H9 (cell line): ENCODE measurements at regions not wholly inside any gene's neighbourhood (a gene's known extent, or its start where the extent isn't known, plus 50 kb on each side); places are given as distances from the start of the nearest gene placed in this dataset.

Source experiments
- DNase-seq: peaks from one replicate; pipeline ENCODE4 v3.0.0-alpha.2; 2017
- H2AFZ ChIP-seq: one replicate; pipeline ENCODE4 v1.6.1; 2013; ENCODE audit warnings: mild to moderate bottlenecking, low read length, control low read depth, moderate library complexity
- H2AK5ac ChIP-seq: 2 replicates; pipeline ENCODE4 v1.6.1; 2013; ENCODE audit warnings: low read length, control low read depth, mixed read lengths; ENCODE audit not compliant: insufficient read length
- H2BK120ac ChIP-seq: one replicate; pipeline ENCODE4 v1.6.1; 2013; ENCODE audit warnings: low read depth, mild to moderate bottlenecking, low read length, control low read depth, inconsistent platforms; ENCODE audit not compliant: poor library complexity, severe bottlenecking
- H2BK12ac ChIP-seq: 2 replicates; pipeline ENCODE4 v1.6.1; 2013; ENCODE audit warnings: low read length, control low read depth, mixed read lengths, low read depth; ENCODE audit not compliant: insufficient read length
- H2BK15ac ChIP-seq: 2 replicates; pipeline ENCODE4 v1.6.1; 2013; ENCODE audit warnings: low read depth, low read length, control low read depth
- H2BK20ac ChIP-seq: one replicate; pipeline ENCODE4 v1.6.1; 2013; ENCODE audit warnings: low read depth, mild to moderate bottlenecking, low read length, control low read depth, inconsistent platforms; ENCODE audit not compliant: poor library complexity, severe bottlenecking
- H2BK5ac ChIP-seq: 2 replicates; pipeline ENCODE4 v1.6.1; 2013; ENCODE audit warnings: low read length, control low read depth, mixed read lengths; ENCODE audit not compliant: insufficient read length
- H3K14ac ChIP-seq: 2 replicates; pipeline ENCODE4 v1.6.1; 2013; ENCODE audit warnings: low read length, control low read depth; ENCODE audit not compliant: insufficient read depth
- H3K18ac ChIP-seq: 2 replicates; pipeline ENCODE4 v1.6.1; 2013; ENCODE audit warnings: low read depth, mild to moderate bottlenecking, mixed read lengths, low read length, control low read depth; ENCODE audit not compliant: insufficient read length
- H3K23ac ChIP-seq: 2 replicates; pipeline ENCODE4 v1.6.1; 2013; ENCODE audit warnings: low read length, control low read depth, mixed read lengths, low read depth; ENCODE audit not compliant: insufficient read length
- H3K23me2 ChIP-seq: 2 replicates; pipeline ENCODE4 v1.6.1; 2013; ENCODE audit warnings: low read depth, mild to moderate bottlenecking, mixed read lengths, low read length, control low read depth; ENCODE audit not compliant: insufficient read length, poor library complexity, severe bottlenecking
- H3K27ac ChIP-seq: 2 replicates; pipeline ENCODE4 v1.5.1; 2013; ENCODE audit warnings: low read length, control low read depth, mixed read lengths, low read depth; ENCODE audit not compliant: insufficient read length
- H3K27me3 ChIP-seq: 2 replicates; pipeline ENCODE4 v1.6.1; 2013; ENCODE audit warnings: low read length, control low read depth, inconsistent platforms; ENCODE audit not compliant: insufficient read depth
- H3K4ac ChIP-seq: 2 replicates; pipeline ENCODE4 v1.6.1; 2013; ENCODE audit warnings: low read depth, mild to moderate bottlenecking, control low read depth, inconsistent platforms, low read length, moderate library complexity
- H3K4me1 ChIP-seq: 2 replicates; pipeline ENCODE4 v1.6.1; 2013; ENCODE audit warnings: low read length, control low read depth, inconsistent platforms; ENCODE audit not compliant: insufficient read depth
- H3K4me2 ChIP-seq: 2 replicates; pipeline ENCODE4 v1.6.1; 2013; ENCODE audit warnings: low read length, control low read depth, mixed read lengths; ENCODE audit not compliant: insufficient read length, insufficient read depth
- H3K56ac ChIP-seq: 2 replicates; pipeline ENCODE4 v1.6.1; 2013; ENCODE audit warnings: low read depth, mild to moderate bottlenecking, mixed read lengths, low read length, control low read depth; ENCODE audit not compliant: insufficient read length
- H3K79me1 ChIP-seq: 2 replicates; pipeline ENCODE4 v1.6.1; 2013; ENCODE audit warnings: low read depth, mild to moderate bottlenecking, moderate library complexity, low read length, control low read depth, inconsistent platforms; ENCODE audit not compliant: insufficient read depth, poor library complexity, severe bottlenecking
- H3K79me2 ChIP-seq: 2 replicates; pipeline ENCODE4 v1.6.1; 2013; ENCODE audit warnings: low read length, control low read depth, inconsistent platforms; ENCODE audit not compliant: insufficient read depth
- H3K9ac ChIP-seq: 2 replicates; pipeline ENCODE4 v1.6.1; 2013; ENCODE audit warnings: low read length, control low read depth, mixed read lengths; ENCODE audit not compliant: insufficient read length; ENCODE audit errors: extremely low read depth
- H3K9me3 ChIP-seq: one replicate; pipeline ENCODE4 v1.6.1; 2013; ENCODE audit warnings: low read depth, low read length, inconsistent platforms; ENCODE audit not compliant: control insufficient read depth
- H3T11ph ChIP-seq: one replicate; pipeline ENCODE4 v1.6.1; 2013; ENCODE audit warnings: mild to moderate bottlenecking, low read length, control low read depth, inconsistent platforms
- H4K20me1 ChIP-seq: one replicate; pipeline ENCODE4 v1.6.1; 2013; ENCODE audit not compliant: control insufficient read depth, insufficient read length, insufficient read depth
- H4K5ac ChIP-seq: 2 replicates; pipeline ENCODE4 v1.6.1; 2013; ENCODE audit warnings: low read depth, mild to moderate bottlenecking, mixed read lengths, low read length, control low read depth; ENCODE audit not compliant: insufficient read length
- H4K8ac ChIP-seq: replicated peaks from 2 replicates; pipeline ENCODE4 v1.6.1; 2013; ENCODE audit warnings: low read length, control low read depth, mixed read lengths, low read depth; ENCODE audit not compliant: insufficient read length
- H4K91ac ChIP-seq: 2 replicates; pipeline ENCODE4 v1.6.1; 2013; ENCODE audit warnings: low read depth, mild to moderate bottlenecking, moderate library complexity, mixed read lengths, low read length, control low read depth; ENCODE audit not compliant: insufficient read length
- H3K27ac Mint-ChIP-seq, 3 experiments: 2 replicates in 2 of 3; 3 replicates in 1 of 3; pipeline ENCODE4 v1.8.0; 2020 to 2021; ENCODE audit warnings: mixed read lengths in 3 of 3, mild to moderate bottlenecking in 1 of 3, moderate library complexity in 1 of 3
- H3K27me3 Mint-ChIP-seq: 2 replicates; pipeline ENCODE4 v1.8.0; 2021; ENCODE audit warnings: low read depth, mild to moderate bottlenecking, moderate library complexity, mixed read lengths
- H3K36me3 Mint-ChIP-seq, 3 experiments: 2 replicates in 2 of 3; 3 replicates in 1 of 3; pipeline ENCODE4 v1.8.0; 2020 to 2021; ENCODE audit warnings: low read depth in 3 of 3, mixed read lengths in 3 of 3; ENCODE audit not compliant: insufficient read depth in 1 of 3
- H3K4me1 Mint-ChIP-seq, 2 experiments: 2 replicates each; pipeline ENCODE4 v1.8.0; 2020; ENCODE audit warnings: mixed read lengths in 2 of 2
- H3K4me3 Mint-ChIP-seq, 2 experiments: 2 replicates in 1 of 2; 3 replicates in 1 of 2; pipeline ENCODE4 v1.8.0; 2020 to 2021; ENCODE audit warnings: mild to moderate bottlenecking in 2 of 2, mixed read lengths in 2 of 2, moderate library complexity in 1 of 2
- H3K9me3 Mint-ChIP-seq, 2 experiments: 2 replicates in 1 of 2; 3 replicates in 1 of 2; pipeline ENCODE4 v1.8.0; 2020; ENCODE audit warnings: mild to moderate bottlenecking in 2 of 2, mixed read lengths in 2 of 2, moderate library complexity in 1 of 2
- CTCF ChIP-seq: fragments of 200-600 bp; sonication (generic); conservative IDR thresholded peaks from 3 replicates; pipeline ENCODE4 v1.8.0; 2021; ENCODE audit warnings: antibody characterized with exemption, mild to moderate bottlenecking
- WGBS: extraction: QIAGEN DNeasy Blood & Tissue Kit; methylation state at CpG from one replicate; pipeline ENCODE4 v1.1.7; 2013; ENCODE audit warnings: missing lambda C conversion rate, low lambda C conversion rate, mixed read lengths; ENCODE audit not compliant: insufficient read length; ENCODE audit errors: extremely low coverage; 5-methylcytosine and 5-hydroxymethylcytosine counted together

DNA sequence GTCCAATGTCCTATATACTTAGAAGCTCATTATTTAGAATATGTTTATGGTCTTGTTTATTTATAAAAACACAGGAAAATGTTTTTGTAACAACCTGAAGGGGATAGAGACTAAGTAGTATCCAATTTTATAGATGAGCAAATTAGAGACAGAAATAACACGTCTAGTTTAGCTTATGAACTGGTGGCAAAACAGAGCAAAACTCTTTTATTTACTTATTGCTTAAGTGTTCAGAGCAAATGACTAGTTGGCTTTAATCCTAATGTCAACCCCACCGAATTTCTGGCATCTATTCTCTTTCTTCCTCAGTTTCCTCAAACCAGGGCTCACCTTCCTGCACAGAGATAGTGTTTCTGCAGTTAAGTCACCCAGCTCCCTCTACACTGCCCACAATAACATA is 792.8 kb downstream of the REEP3 start:
- Histone ChIP-seq H2BK12ac (no peak overlapping the region), H2BK20ac (no peak overlapping the region), H3K4me1 (no peaks in the 10 kb centered on the region), H3K79me1 (no peaks in the 10 kb centered on the region), H3K23ac (no peak overlapping the region), H3K4me2 (no peak overlapping the region), H2BK15ac (no peak overlapping the region), H4K5ac (no peak overlapping the region), H3K18ac (no peak overlapping the region), H3K14ac (no peak overlapping the region), H2AK5ac (no peak overlapping the region), H3K27me3 (no peaks in the 10 kb centered on the region), H3K4ac (no peak overlapping the region), H3K27ac (no peak overlapping the region), H3K56ac (no peak overlapping the region), H2BK5ac (no peak overlapping the region), H3T11ph (no peak overlapping the region), H2BK120ac (no peak overlapping the region), H3K23me2 (no peaks in the 10 kb centered on the region), H4K91ac (no peak overlapping the region), H4K8ac (no peak overlapping the region), H2AFZ (no peak overlapping the region), H3K9me3 (no peaks in the 10 kb centered on the region), H3K9ac (no peak overlapping the region), H3K79me2 (no peaks in the 10 kb centered on the region), H4K20me1 (no peaks in the 10 kb centered on the region)
- Mint-ChIP-seq H3K9me3 (no peaks in the 10 kb centered on the region), H3K4me3 (no peak overlapping the region), H3K36me3 (no peaks in the 10 kb centered on the region), H3K4me1 (no peaks in the 10 kb centered on the region), H3K27ac (no peak overlapping the region), H3K27me3 (no peaks in the 10 kb centered on the region)
- no CpG with 5 or more reads among the region's 2 CpGs for WGBS
- no peak for TF ChIP-seq CTCF
- DNase-seq: no peak
